GM23338 (cell line): ENCODE measurements at regions not wholly inside any gene's neighbourhood (a gene's known extent, or its start where the extent isn't known, plus 50 kb on each side); places are given as distances from the start of the nearest gene placed in this dataset.
"Not testable (repeated sequence)": the region's sequence is repeated elsewhere in the genome, so short reads cannot be mapped to it uniquely, and the experiment has no call there.

Experiments
- ATAC-seq: fragments of 200-7000 bp; cut with Tn5 transposase; 3 replicates; pipeline ENCODE4 v1.9.1; 2020
- DNase-seq: peaks from one replicate; pipeline ENCODE4 v3.0.0-alpha.2; 2015; ENCODE audit warnings: low spot score
- H2AFZ ChIP-seq: fragments of 200-600 bp; sonication (generic); 2 replicates; pipeline ENCODE4 v1.8.0; 2016; ENCODE audit warnings: antibody characterized with exemption, mild to moderate bottlenecking, moderate library complexity
- H3F3A ChIP-seq: fragments of 200-600 bp; sonication (generic); replicated peaks from 2 replicates; pipeline ENCODE4 v1.8.0; 2017; ENCODE audit warnings: antibody characterized with exemption, mixed run types, low read depth
- H3K27ac ChIP-seq: fragments of 200-600 bp; sonication (generic); 2 replicates; pipeline ENCODE4 v1.6.1; 2016; ENCODE audit warnings: low read depth
- H3K27me3 ChIP-seq: fragments of 200-600 bp; sonication (generic); 2 replicates; pipeline ENCODE4 v1.8.0; 2016; ENCODE audit warnings: mild to moderate bottlenecking, mixed run types, moderate library complexity; ENCODE audit not compliant: insufficient read depth
- H3K36me3 ChIP-seq: fragments of 200-600 bp; sonication (generic); 2 replicates; pipeline ENCODE4 v1.8.0; 2016; ENCODE audit warnings: mild to moderate bottlenecking; ENCODE audit not compliant: insufficient read depth
- H3K4me1 ChIP-seq: fragments of 200-600 bp; sonication (generic); 2 replicates; pipeline ENCODE4 v1.8.0; 2016; ENCODE audit warnings: mild to moderate bottlenecking, moderate library complexity; ENCODE audit not compliant: insufficient read depth
- H3K4me2 ChIP-seq: fragments of 200-600 bp; sonication (generic); 2 replicates; pipeline ENCODE4 v1.7.1; 2017; ENCODE audit warnings: mixed run types
- H3K4me3 ChIP-seq: fragments of 200-600 bp; sonication (generic); 2 replicates; pipeline ENCODE4 v1.6.1; 2016; ENCODE audit warnings: mixed run types
- H3K79me2 ChIP-seq: fragments of 200-600 bp; sonication (generic); replicated peaks from 2 replicates; pipeline ENCODE4 v1.8.0; 2017; ENCODE audit warnings: mild to moderate bottlenecking; ENCODE audit not compliant: insufficient read depth
- H3K9me2 ChIP-seq: fragments of 200-600 bp; sonication (generic); 2 replicates; pipeline ENCODE4 v1.8.0; 2017; ENCODE audit not compliant: insufficient read depth
- H4K20me1 ChIP-seq: fragments of 200-600 bp; sonication (generic); replicated peaks from 2 replicates; pipeline ENCODE4 v1.8.0; 2017; ENCODE audit warnings: mild to moderate bottlenecking; ENCODE audit not compliant: insufficient read depth
- H3K27ac Mint-ChIP-seq: 2 replicates; pipeline ENCODE4 v1.8.0; 2020; ENCODE audit warnings: inconsistent platforms, mild to moderate bottlenecking, moderate library complexity, mixed read lengths
- H3K27me3 Mint-ChIP-seq: 3 replicates; pipeline ENCODE4 v1.8.0; 2022; ENCODE audit warnings: low read depth, mild to moderate bottlenecking, moderate library complexity, mixed read lengths, inconsistent platforms; ENCODE audit not compliant: insufficient read depth, poor library complexity
- H3K36me3 Mint-ChIP-seq: 3 replicates; pipeline ENCODE4 v1.8.0; 2021; ENCODE audit warnings: low read depth, mild to moderate bottlenecking, inconsistent platforms, moderate library complexity, mixed read lengths
- H3K4me1 Mint-ChIP-seq: 3 replicates; pipeline ENCODE4 v1.8.0; 2020; ENCODE audit warnings: mild to moderate bottlenecking, inconsistent platforms, mixed read lengths
- H3K4me3 Mint-ChIP-seq: 3 replicates; pipeline ENCODE4 v1.8.0; 2021; ENCODE audit warnings: moderate library complexity, mild to moderate bottlenecking, inconsistent platforms, mixed read lengths
- H3K9me3 Mint-ChIP-seq: 3 replicates; pipeline ENCODE4 v1.8.0; 2020; ENCODE audit warnings: moderate library complexity, mild to moderate bottlenecking, inconsistent platforms, mixed read lengths
- CREB1 ChIP-seq: fragments of 250-450 bp; sonication (Bioruptor Pico); IDR thresholded peaks from 2 replicates; pipeline ENCODE4 v1.5.0; 2020; ENCODE audit warnings: low read depth, mild to moderate bottlenecking, moderate library complexity
- CTCF ChIP-seq, 2 experiments: fragments of 200-600 bp in 1 of 2; sonication (generic) in 1 of 2; conservative IDR thresholded peaks; 2 replicates each; pipeline versions ENCODE4 v1.5.1 to v1.6.1; 2016 to 2017; ENCODE audit warnings: antibody characterized with exemption in 2 of 2, low read depth in 2 of 2, mild to moderate bottlenecking in 2 of 2, moderate library complexity in 1 of 2
- EZH2 ChIP-seq: fragments of 200-600 bp; sonication (generic); IDR thresholded peaks from one replicate; pipeline ENCODE4 v1.8.0; 2017; ENCODE audit warnings: antibody characterized with exemption, mild to moderate bottlenecking, low read depth; ENCODE audit not compliant: unreplicated experiment
- JUNB ChIP-seq: IDR thresholded peaks from one replicate; pipeline ENCODE4 v1.6.1; 2016; ENCODE audit warnings: antibody characterized with exemption; ENCODE audit not compliant: unreplicated experiment
- ZNF462 ChIP-seq: fragments of 250-450 bp; sonication (Bioruptor Pico); IDR thresholded peaks from 2 replicates; pipeline ENCODE4 v1.5.0; 2020; ENCODE audit warnings: mild to moderate bottlenecking, moderate library complexity

- not testable (repeated sequence) for H3K79me2 ChIP-seq, H4K20me1 ChIP-seq, H3K27ac Mint-ChIP-seq, H3K4me1 ChIP-seq, H3K27me3 ChIP-seq, H3K4me1 Mint-ChIP-seq, H3K36me3 Mint-ChIP-seq, H3F3A ChIP-seq, H3K9me2 ChIP-seq, DNase-seq, H3K4me2 ChIP-seq, H3K4me3 Mint-ChIP-seq, H3K4me3 ChIP-seq, H3K36me3 ChIP-seq, ATAC-seq, H3K27ac ChIP-seq, H2AFZ ChIP-seq, H3K27me3 Mint-ChIP-seq
- H3K9me3 Mint-ChIP-seq = peaks cover 61% of the 10 kb centered on the region
Measured at GRCh38 chr3:4086662-4087061, 216.5 kb upstream of the SETMAR start.

- Histone ChIP-seq H3K9me2 (no peaks in the 10 kb centered on the region), H3K27ac (no peak overlapping the region), H3K79me2 (no peaks in the 10 kb centered on the region), H3F3A (no peaks in the 10 kb centered on the region), H3K4me3 (no peak overlapping the region), H3K4me2 (no peak overlapping the region), H3K27me3 (no peaks in the 10 kb centered on the region), H3K4me1 (no peaks in the 10 kb centered on the region), H4K20me1 (no peaks in the 10 kb centered on the region), H3K36me3 (no peaks in the 10 kb centered on the region), H2AFZ (no peak overlapping the region)
- DNase-seq = no peak
- no peak for ATAC-seq
- Mint-ChIP-seq H3K9me3 (peaks cover 67% of the 10 kb centered on the region), H3K27ac (no peak overlapping the region), H3K27me3 (no peaks in the 10 kb centered on the region), H3K36me3 (no peaks in the 10 kb centered on the region), H3K4me3 (no peak overlapping the region), H3K4me1 (no peaks in the 10 kb centered on the region)
- TF ChIP-seq CREB1 (CRISPR knock-in tag) = no peak
- TF ChIP-seq EZH2 = no peak
- TF ChIP-seq JUNB = no peak
- TF ChIP-seq CTCF (conservative IDR thresholded peaks at IDR 0.05; ENCODE audit: low read depth in 2 of 2) = no peak
- no peak for TF ChIP-seq ZNF462 (CRISPR knock-in tag)
Measured at GRCh38 chr3:4091786-4092185, 211.4 kb upstream of the SETMAR start.
